Duodenal mucosa (tissue), 2 donors: ENCODE measurements at regions not wholly inside any gene's neighbourhood (a gene's known extent, or its start where the extent isn't known, plus 50 kb on each side); places are given as distances from the start of the nearest gene placed in this dataset.

ENCODE experiments used
- H3K27ac ChIP-seq: one replicate; pipeline ENCODE4 v1.7.0; 2013; ENCODE audit warnings: low read depth, low read length
- H3K27me3 ChIP-seq, 2 donors: one replicate each; pipeline ENCODE4 v1.7.0; 2013; ENCODE audit warnings: low read length in 2 of 2, control low read depth in 1 of 2; ENCODE audit not compliant: insufficient read depth in 2 of 2, control insufficient read depth in 1 of 2
- H3K36me3 ChIP-seq, 2 donors: one replicate each; pipeline ENCODE4 v1.7.0; 2013; ENCODE audit warnings: low read length in 2 of 2, control low read depth in 1 of 2; ENCODE audit not compliant: insufficient read depth in 2 of 2, control insufficient read depth in 1 of 2
- H3K4me1 ChIP-seq, 2 donors: one replicate each; pipeline ENCODE4 v1.7.0; 2013; ENCODE audit warnings: low read length in 2 of 2, control low read depth in 1 of 2; ENCODE audit not compliant: insufficient read depth in 2 of 2, control insufficient read depth in 1 of 2
- H3K4me3 ChIP-seq, 2 donors: one replicate each; pipeline ENCODE4 v1.7.0; 2013; ENCODE audit warnings: low read length in 2 of 2, low read depth in 1 of 2
- H3K9ac ChIP-seq, 2 donors: one replicate each; pipeline ENCODE4 v1.7.0; 2013; ENCODE audit warnings: low read length in 2 of 2, low read depth in 1 of 2
- H3K9me3 ChIP-seq, 2 donors: one replicate each; pipeline ENCODE4 v1.7.0; 2013; ENCODE audit warnings: low read length in 2 of 2, control low read depth in 1 of 2; ENCODE audit not compliant: control insufficient read depth in 1 of 2

DNA sequence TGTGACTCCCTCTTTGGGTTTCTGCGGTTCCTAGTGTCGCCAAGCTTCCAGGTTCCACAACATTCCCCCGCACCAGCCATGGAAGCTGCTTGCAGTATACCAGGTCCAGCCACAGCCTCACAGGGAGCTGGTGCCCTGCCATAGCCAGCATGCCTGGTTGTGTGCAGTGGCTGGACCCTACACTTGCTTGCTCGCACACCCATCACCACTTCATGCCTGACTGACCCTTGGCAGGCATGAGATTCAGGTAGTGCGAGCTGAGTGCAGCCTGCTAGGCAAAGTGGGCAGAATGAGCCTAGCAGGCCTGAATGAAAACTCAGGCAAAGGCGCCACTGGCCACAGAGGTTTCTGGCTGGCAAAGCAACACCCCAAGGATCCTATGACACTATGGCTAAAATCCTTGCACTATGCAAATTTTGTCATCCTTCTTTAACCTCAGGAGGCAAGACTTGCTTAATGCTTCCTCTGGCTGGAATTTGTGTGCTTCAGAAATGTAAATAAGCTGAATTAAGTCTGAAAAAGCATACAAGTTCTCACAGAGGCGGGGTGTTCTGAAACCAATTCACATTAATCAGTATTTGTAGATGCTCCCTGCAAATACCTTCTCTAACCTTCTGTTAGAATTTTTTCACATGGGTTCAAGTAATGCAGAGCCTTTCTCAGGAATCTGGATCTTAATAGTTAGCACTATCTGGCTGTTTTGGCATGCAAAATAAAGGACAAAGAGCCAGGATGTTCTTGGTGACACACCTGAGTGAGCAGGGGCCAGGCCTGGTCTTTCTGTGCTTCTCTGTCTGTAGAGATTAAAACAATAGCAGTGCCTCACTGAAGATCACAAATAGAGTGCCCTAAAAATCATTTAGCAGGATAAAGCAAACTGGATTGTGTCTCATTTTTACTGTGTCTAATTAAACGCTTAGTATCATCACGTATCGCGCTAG, 256.9 kb downstream of the GPATCH2 start:
- Histone ChIP-seq H3K4me3 (no peak overlapping the region), H3K9ac (no peak overlapping the region), H3K27ac (no peak overlapping the region), H3K9me3 (peaks cover 4 to 15% of the 10 kb centered on the region in 2 donors), H3K36me3 (no peaks in the 10 kb centered on the region), H3K27me3 (no peaks in the 10 kb centered on the region), H3K4me1 (no peaks in the 10 kb centered on the region)

DNA sequence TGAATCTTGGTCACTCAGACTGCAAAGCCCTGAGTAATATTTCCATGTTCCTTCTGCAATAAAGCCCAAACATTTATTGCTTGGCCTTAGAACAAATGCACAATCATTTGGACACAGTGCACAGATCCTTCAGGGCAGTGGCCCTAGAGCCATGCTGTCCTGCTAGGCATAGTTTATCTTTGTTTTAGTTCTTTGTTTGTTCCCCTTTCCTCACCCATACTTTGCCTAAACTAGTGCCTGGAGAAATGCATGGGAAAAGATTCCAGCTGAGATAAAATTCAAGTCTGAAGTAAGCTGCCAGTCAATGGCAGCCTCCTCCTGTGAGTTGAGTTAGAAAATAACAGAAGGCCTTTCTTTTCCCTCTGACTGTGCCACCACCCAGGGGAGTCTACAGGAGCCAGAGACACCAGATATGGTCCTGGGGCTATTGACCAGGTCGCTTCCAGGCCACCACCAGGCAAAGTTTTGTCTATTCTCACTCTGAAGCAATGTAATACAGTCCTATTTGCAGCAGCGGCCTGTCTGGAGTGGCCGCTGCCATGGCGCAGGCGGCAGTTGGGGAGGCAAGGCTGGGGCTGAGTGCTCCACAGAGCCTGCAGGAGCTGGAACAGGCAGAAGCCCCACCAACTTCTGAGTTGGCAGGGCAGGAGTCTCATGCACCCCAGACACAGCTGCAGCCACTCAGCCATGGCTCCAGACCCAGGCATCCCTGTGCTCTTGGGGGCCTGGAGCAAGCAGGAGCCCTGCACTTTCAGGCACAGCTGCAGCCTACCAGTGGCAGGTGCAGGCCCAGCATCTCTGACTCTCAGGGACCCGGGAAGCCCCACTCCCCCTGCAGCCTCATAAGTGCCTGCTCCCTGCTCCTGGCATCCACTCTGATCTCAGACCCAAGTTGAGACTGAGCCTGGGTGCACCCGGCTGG, 258.6 kb downstream of the GPATCH2 start:
- Histone ChIP-seq H3K4me1 (no peaks in the 10 kb centered on the region), H3K27ac (no peak overlapping the region), H3K27me3 (no peaks in the 10 kb centered on the region), H3K4me3 (no peak overlapping the region), H3K9me3 (peaks cover 4 to 8% of the 10 kb centered on the region in 2 donors), H3K36me3 (no peaks in the 10 kb centered on the region), H3K9ac (no peak overlapping the region)

DNA sequence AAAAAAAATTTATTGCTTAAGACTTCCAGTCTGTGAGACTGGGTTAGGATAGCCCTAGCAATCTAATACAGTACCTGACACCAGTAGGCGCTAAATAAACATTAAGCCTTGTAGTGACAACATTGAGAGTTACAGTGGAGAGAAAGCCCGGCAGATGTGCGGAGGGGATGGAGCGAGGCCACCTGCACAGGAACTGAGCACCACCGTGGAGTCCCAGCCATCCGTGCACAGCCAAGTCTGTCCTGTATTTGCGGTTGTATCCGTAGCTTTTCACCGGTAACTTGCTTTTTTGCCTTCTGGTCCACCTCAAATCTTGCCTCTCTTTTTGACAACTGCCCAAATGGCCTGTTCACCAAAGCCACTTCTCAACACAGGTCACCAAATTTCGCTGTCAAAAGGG, 260.1 kb downstream of the GPATCH2 start:
- Histone ChIP-seq H3K4me1 (no peaks in the 10 kb centered on the region), H3K9me3 (peaks cover 4 to 6% of the 10 kb centered on the region in 2 donors), H3K36me3 (no peaks in the 10 kb centered on the region), H3K27ac (no peak overlapping the region), H3K4me3 (no peak overlapping the region), H3K9ac (no peak overlapping the region), H3K27me3 (no peaks in the 10 kb centered on the region)

DNA sequence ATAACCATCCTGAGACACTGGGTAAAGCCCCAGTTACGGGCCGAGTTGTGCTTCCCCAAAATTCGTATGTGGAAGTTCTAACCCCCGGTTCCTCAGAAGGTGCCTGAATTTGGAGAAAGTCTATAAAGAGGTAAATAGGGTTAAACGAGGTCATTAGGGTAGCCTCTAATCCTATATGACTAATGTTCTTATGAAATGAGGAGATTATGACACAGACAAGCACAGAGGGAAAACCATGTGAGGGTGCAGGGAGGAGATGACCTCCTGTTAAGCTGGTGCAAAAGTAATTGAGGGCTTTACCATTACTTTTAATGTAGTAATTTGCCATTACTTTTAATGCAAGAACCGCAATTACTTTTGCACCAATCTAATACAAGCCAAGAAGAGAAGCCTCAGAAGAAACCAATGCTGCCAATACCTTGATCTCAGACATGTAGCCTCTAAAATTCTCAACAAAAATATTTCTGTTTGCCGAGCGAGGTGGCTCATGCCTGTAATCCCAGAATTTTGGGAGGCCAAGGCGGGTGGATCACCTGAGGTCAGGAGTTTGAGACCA, 260.8 kb downstream of the GPATCH2 start:
- no peak overlapping the region for H3K4me3 ChIP-seq
- no peak overlapping the region for H3K9ac ChIP-seq
- H3K27me3 ChIP-seq, result no peaks in the 10 kb centered on the region
- H3K27ac ChIP-seq, result no peak overlapping the region
- H3K36me3 ChIP-seq, result no peaks in the 10 kb centered on the region
- no peaks in the 10 kb centered on the region for H3K4me1 ChIP-seq
- peaks cover 4 to 6% of the 10 kb centered on the region in 2 donors for H3K9me3 ChIP-seq

DNA sequence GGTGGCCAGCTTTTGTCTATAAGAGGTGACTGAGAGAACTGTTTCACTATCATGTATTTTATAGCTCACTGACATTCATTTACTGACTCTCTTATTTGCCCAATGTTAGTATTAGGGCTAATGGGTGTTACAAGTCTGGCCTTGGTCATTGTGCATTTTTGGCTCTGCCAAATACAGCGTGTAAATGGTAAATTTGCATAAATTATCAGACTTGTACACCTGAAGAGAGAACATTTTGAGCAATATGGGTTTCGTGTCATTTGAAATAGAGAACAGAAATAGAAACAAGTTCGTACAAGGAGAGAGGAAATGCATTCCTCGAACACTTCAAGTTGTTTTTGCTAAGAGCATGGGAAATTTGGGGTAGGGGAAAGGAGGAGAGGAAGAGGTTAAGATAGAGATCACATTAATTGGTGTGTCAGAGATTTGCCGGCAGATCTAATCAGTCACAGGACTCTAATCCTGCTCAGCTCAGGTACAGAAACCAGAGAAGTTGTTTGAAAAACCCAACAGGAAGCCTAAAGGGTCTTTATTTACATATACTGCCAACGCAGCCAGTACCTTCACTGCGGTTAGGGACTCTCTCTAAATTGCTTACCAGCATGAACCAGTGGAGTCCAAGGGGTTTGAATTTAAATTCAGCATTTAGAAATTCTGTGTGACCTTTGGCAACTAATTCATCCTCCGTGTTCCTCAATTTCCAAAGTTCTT, 261.5 kb downstream of the GPATCH2 start:
- Histone ChIP-seq H3K9me3 (peaks cover 4 to 6% of the 10 kb centered on the region in 2 donors), H3K9ac (no peak overlapping the region), H3K27ac (no peak overlapping the region), H3K4me3 (no peak overlapping the region), H3K27me3 (no peaks in the 10 kb centered on the region), H3K36me3 (no peaks in the 10 kb centered on the region), H3K4me1 (no peaks in the 10 kb centered on the region)

DNA sequence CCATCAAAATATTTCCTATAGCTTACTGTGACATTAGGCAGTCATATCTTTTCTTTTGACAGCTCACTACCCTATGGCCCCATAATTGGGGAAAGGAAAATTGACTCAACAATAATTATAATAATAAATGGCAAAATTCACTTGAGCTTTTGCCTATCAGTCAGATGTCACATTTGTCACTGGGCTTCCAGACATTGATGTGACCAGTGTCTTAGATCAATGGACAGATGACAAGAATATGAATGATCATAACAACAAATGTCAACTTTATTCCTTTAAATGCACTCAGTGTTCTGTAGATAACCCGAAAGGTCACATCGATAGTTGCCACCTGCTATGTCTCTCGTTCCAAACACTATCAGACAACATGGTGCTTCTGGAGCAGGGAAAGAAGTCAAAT, 266.7 kb downstream of the GPATCH2 start:
- Histone ChIP-seq H3K27me3 (no peaks in the 10 kb centered on the region), H3K27ac (no peak overlapping the region), H3K9ac (no peak overlapping the region), H3K4me3 (no peak overlapping the region), H3K4me1 (no peaks in the 10 kb centered on the region), H3K9me3 (no peaks in the 10 kb centered on the region), H3K36me3 (no peaks in the 10 kb centered on the region)

DNA sequence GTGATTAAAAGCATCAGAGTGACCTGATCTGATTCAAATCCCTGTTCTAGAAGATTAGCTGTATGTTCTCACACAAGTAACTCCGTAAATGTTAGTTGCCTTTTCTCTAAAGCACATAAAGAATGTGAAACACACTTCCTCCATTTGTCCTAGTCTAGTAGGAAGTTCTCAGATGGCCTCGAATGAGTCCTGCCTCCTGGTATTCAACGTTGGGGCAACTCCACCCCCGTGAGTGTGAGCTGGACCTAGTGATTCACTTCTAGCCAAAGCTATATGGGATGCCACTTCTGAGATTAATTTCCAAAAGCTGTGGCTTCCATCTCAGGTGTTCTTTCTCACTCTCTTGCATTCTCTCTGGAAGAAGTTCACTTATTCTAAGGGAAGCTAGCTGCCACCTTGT, 267.6 kb downstream of the GPATCH2 start:
- H3K27ac ChIP-seq, result no peak overlapping the region
- H3K36me3 ChIP-seq, result no peaks in the 10 kb centered on the region
- H3K27me3 ChIP-seq, result no peaks in the 10 kb centered on the region
- H3K9ac ChIP-seq, result no peak overlapping the region
- no peaks in the 10 kb centered on the region for H3K4me1 ChIP-seq
- no peaks in the 10 kb centered on the region for H3K9me3 ChIP-seq
- no peak overlapping the region for H3K4me3 ChIP-seq

DNA sequence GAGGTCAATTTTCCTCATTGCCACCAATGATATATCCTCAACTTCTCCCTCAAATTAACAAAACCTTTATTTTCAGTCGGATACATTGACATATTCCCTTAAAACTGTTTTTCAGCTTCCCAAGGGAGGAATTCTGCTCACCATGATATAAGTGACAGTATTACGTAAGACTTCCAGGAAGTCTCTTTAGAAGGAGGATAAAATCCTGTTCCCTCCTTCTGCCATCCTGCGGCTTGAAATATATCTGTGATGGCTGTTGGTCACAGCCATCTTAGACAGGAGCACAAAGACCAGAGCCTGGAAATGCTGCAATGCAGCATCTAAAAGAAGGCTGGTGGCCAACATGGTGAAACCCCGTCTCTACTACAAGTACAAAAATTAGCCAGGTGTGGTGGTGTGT, 270.4 kb downstream of the GPATCH2 start:
- no peaks in the 10 kb centered on the region for H3K27me3 ChIP-seq
- no peaks in the 10 kb centered on the region for H3K36me3 ChIP-seq
- H3K4me3 ChIP-seq, result no peak overlapping the region
- H3K4me1 ChIP-seq, result no peaks in the 10 kb centered on the region
- H3K9ac ChIP-seq, result no peak overlapping the region
- no peak overlapping the region for H3K27ac ChIP-seq
- no peaks in the 10 kb centered on the region for H3K9me3 ChIP-seq

DNA sequence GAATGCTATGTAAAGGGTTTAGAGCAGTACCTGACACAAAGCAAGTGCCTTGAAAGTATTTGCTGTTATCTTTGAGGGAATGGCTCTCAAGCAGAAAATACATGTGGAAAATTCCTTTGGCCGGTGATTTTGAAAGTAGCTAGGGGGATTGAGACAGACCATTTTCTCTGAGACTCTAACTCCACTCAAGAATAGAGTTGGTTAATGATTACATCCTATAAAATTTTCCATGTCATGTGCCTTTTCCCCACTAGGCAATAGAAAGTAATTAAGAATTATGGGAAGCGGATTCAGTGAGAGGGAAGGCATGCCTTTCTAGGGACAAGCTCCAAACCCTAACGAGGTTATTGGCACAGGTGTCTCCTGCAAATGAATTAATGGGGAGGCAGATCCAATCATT, 276.0 kb downstream of the GPATCH2 start:
- H3K9ac ChIP-seq, result no peak overlapping the region

More for the DNA sequence above, 276.0 kb downstream of the GPATCH2 start:
- Histone ChIP-seq H3K36me3 (no peaks in the 10 kb centered on the region), H3K4me3 (no peak overlapping the region), H3K9me3 (no peaks in the 10 kb centered on the region), H3K27ac (no peak overlapping the region), H3K4me1 (no peaks in the 10 kb centered on the region), H3K27me3 (no peaks in the 10 kb centered on the region)
